Neural progenitor cell (in vitro differentiated cells): ENCODE measurements at regions not wholly inside any gene's neighbourhood (a gene's known extent, or its start where the extent isn't known, plus 50 kb on each side); places are given as distances from the start of the nearest gene placed in this dataset.
A peak's percentile ranks its signal among the peaks of the same experiment; 100 is the strongest.

Experiments used
- DNase-seq: peaks from one replicate; pipeline ENCODE4 v3.0.0-alpha.2; 2016; ENCODE audit warnings: low spot score
- H2AFZ ChIP-seq: fragments of 200-600 bp; sonication (generic); replicated peaks from 2 replicates; pipeline ENCODE4 v1.6.1; 2016; ENCODE audit warnings: antibody characterized with exemption
- H3F3A ChIP-seq: fragments of 200-600 bp; sonication (generic); 2 replicates; pipeline ENCODE4 v1.6.1; 2016; ENCODE audit warnings: antibody characterized with exemption, low read depth
- H3K27ac ChIP-seq: fragments of 200-600 bp; sonication (generic); 2 replicates; pipeline ENCODE4 v1.5.1; 2016; ENCODE audit warnings: mild to moderate bottlenecking
- H3K27me3 ChIP-seq: fragments of 200-600 bp; sonication (generic); 2 replicates; pipeline ENCODE4 v1.6.1; 2016; ENCODE audit warnings: mild to moderate bottlenecking, moderate library complexity
- H3K36me3 ChIP-seq: fragments of 200-600 bp; sonication (generic); 2 replicates; pipeline ENCODE4 v1.5.1; 2016
- H3K4me1 ChIP-seq: fragments of 200-600 bp; sonication (generic); 2 replicates; pipeline ENCODE4 v1.6.1; 2016; ENCODE audit warnings: mixed run types
- H3K4me2 ChIP-seq: fragments of 200-600 bp; sonication (generic); 2 replicates; pipeline ENCODE4 v1.6.1; 2016
- H3K4me3 ChIP-seq: fragments of 200-600 bp; sonication (generic); 2 replicates; pipeline ENCODE4 v1.5.1; 2016
- H3K79me2 ChIP-seq: fragments of 200-600 bp; sonication (generic); 2 replicates; pipeline ENCODE4 v1.6.1; 2016; ENCODE audit warnings: low read depth
- H3K9ac ChIP-seq: fragments of 200-600 bp; sonication (generic); 2 replicates; pipeline ENCODE4 v1.6.1; 2016
- H3K9me3 ChIP-seq: fragments of 200-600 bp; sonication (generic); 2 replicates; pipeline ENCODE4 v1.5.1; 2016; ENCODE audit warnings: low read depth
- H4K20me1 ChIP-seq: fragments of 200-600 bp; sonication (generic); 2 replicates; pipeline ENCODE4 v1.6.1; 2016; ENCODE audit warnings: low read depth
- H3K27ac Mint-ChIP-seq: 3 replicates; pipeline ENCODE4 v1.8.0; 2021; ENCODE audit warnings: mixed read lengths
- H3K27me3 Mint-ChIP-seq: 2 replicates; pipeline ENCODE4 v1.8.0; 2022; ENCODE audit warnings: low read depth, mild to moderate bottlenecking, inconsistent platforms, moderate library complexity, mixed read lengths; ENCODE audit not compliant: insufficient read depth
- H3K36me3 Mint-ChIP-seq: 3 replicates; pipeline ENCODE4 v1.8.0; 2021; ENCODE audit warnings: mixed read lengths
- H3K4me1 Mint-ChIP-seq: 3 replicates; pipeline ENCODE4 v1.8.0; 2021; ENCODE audit warnings: mixed read lengths
- H3K4me3 Mint-ChIP-seq: 3 replicates; pipeline ENCODE4 v1.8.0; 2021; ENCODE audit warnings: mild to moderate bottlenecking, moderate library complexity, mixed read lengths
- H3K9me3 Mint-ChIP-seq: 3 replicates; pipeline ENCODE4 v1.8.0; 2020; ENCODE audit warnings: mixed read lengths
- CTCF ChIP-seq: fragments of 200-600 bp; sonication (generic); IDR thresholded peaks from 2 replicates; pipeline ENCODE4 v1.5.1; 2017; ENCODE audit warnings: antibody characterized with exemption, mild to moderate bottlenecking
- EZH2 ChIP-seq: fragments of 200-600 bp; sonication (generic); IDR thresholded peaks from 2 replicates; pipeline ENCODE4 v1.6.1; 2017; ENCODE audit warnings: antibody characterized with exemption, mild to moderate bottlenecking, moderate library complexity
- EZH2phosphoT487 ChIP-seq: fragments of 200-600 bp; sonication (generic); IDR thresholded peaks from 2 replicates; pipeline ENCODE4 v1.6.1; 2017; ENCODE audit warnings: antibody characterized with exemption

GRCh38 chr13:81995316-81995715, 1654.4 kb upstream of the SPRY2 start:
- Histone ChIP-seq H3F3A (no peaks in the 10 kb centered on the region), H3K4me3 (no peak overlapping the region), H3K9me3 (no peaks in the 10 kb centered on the region), H3K36me3 (no peaks in the 10 kb centered on the region), H3K27me3 (no peaks in the 10 kb centered on the region), H3K79me2 (no peaks in the 10 kb centered on the region), H3K4me2 (no peak overlapping the region), H3K9ac (no peak overlapping the region), H2AFZ (no peak overlapping the region), H3K27ac (no peak overlapping the region), H4K20me1 (no peaks in the 10 kb centered on the region), H3K4me1 (no peaks in the 10 kb centered on the region)
- Mint-ChIP-seq H3K36me3 (no peaks in the 10 kb centered on the region), H3K9me3 (no peaks in the 10 kb centered on the region), H3K4me3 (no peak overlapping the region), H3K4me1 (no peaks in the 10 kb centered on the region), H3K27ac (no peak overlapping the region), H3K27me3 (no peaks in the 10 kb centered on the region)
- TF ChIP-seq CTCF (no peak), EZH2 (no peak), EZH2phosphoT487 (no peak)
- no peak for DNase-seq

GRCh38 chr13:81990652-81991051, 1649.7 kb upstream of the SPRY2 start:
- Histone ChIP-seq H3K4me2 (no peak overlapping the region), H3K36me3 (no peaks in the 10 kb centered on the region), H3K27ac (no peak overlapping the region), H3K9ac (no peak overlapping the region), H4K20me1 (no peaks in the 10 kb centered on the region), H3K4me3 (no peak overlapping the region), H3K27me3 (no peaks in the 10 kb centered on the region), H3K4me1 (peaks cover 14% of the 10 kb centered on the region), H3K9me3 (no peaks in the 10 kb centered on the region), H2AFZ (no peak overlapping the region), H3K79me2 (no peaks in the 10 kb centered on the region), H3F3A (no peaks in the 10 kb centered on the region)
- Mint-ChIP-seq H3K4me1 (no peaks in the 10 kb centered on the region), H3K27ac (no peak overlapping the region), H3K36me3 (no peaks in the 10 kb centered on the region), H3K4me3 (no peak overlapping the region), H3K27me3 (no peaks in the 10 kb centered on the region), H3K9me3 (no peaks in the 10 kb centered on the region)
- DNase-seq = peak; percentile 17
- TF ChIP-seq CTCF (peak; percentile 23), EZH2phosphoT487 (no peak), EZH2 (no peak)

- no peak overlapping the region for H3K4me2 ChIP-seq
- no peaks in the 10 kb centered on the region for H3K9me3 Mint-ChIP-seq
- H4K20me1 ChIP-seq = no peaks in the 10 kb centered on the region
- no peaks in the 10 kb centered on the region for H3K79me2 ChIP-seq
- no peaks in the 10 kb centered on the region for H3K36me3 Mint-ChIP-seq
- H3K4me3 Mint-ChIP-seq = no peak overlapping the region
- H3K36me3 ChIP-seq = no peaks in the 10 kb centered on the region
- H3K4me1 ChIP-seq = peaks cover 14% of the 10 kb centered on the region
- H3K9me3 ChIP-seq = no peaks in the 10 kb centered on the region
- no peaks in the 10 kb centered on the region for H3K27me3 ChIP-seq
- peak overlapping the region; percentile 15 for H2AFZ ChIP-seq
- H3K27me3 Mint-ChIP-seq = peaks cover 3% of the 10 kb centered on the region
- H3F3A ChIP-seq = no peaks in the 10 kb centered on the region
- no peak overlapping the region for H3K27ac ChIP-seq
- H3K4me3 ChIP-seq = no peak overlapping the region
- DNase-seq = no peak
- no peak overlapping the region for H3K27ac Mint-ChIP-seq
- no peak overlapping the region for H3K9ac ChIP-seq
- no peaks in the 10 kb centered on the region for H3K4me1 Mint-ChIP-seq
- TF ChIP-seq CTCF = no peak
- TF ChIP-seq EZH2phosphoT487 = no peak
These were observed 1647.6 kb upstream of the SPRY2 start for GRCh38 chr13:81988567-81988966.
